HepG2 (cell line): ENCODE measurements at regions not wholly inside any gene's neighbourhood (a gene's known extent, or its start where the extent isn't known, plus 50 kb on each side); places are given as distances from the start of the nearest gene placed in this dataset.

Experiments used
- ARID3A ChIP-seq: IDR thresholded peaks from 2 replicates; pipeline ENCODE4 v1.6.1; 2012; ENCODE audit warnings: low read depth, low read length, improper control_type of control experiment
- ASH2L ChIP-seq: fragments of 300-600, 200-600 bp; sonication (generic); IDR thresholded peaks from 2 replicates; pipeline ENCODE4 v1.7.0; 2017; ENCODE audit warnings: low read depth, mild to moderate bottlenecking, moderate library complexity, mixed read lengths, low read length; ENCODE audit not compliant: insufficient read length
- BRCA1 ChIP-seq: sonication (generic); formaldehyde crosslinking; IDR thresholded peaks from 2 replicates; pipeline ENCODE4 v1.4.0; 2020; ENCODE audit warnings: missing genetic modification reagents
- HNF1A ChIP-seq, 2 experiments: sonication (generic) in 1 of 2; formaldehyde crosslinking in 1 of 2; IDR thresholded peaks; 2 replicates each; pipeline versions ENCODE4 v1.4.0 to v1.6.1; 2016 to 2020; ENCODE audit warnings: borderline replicate concordance in 1 of 2, low read depth in 1 of 2, mild to moderate bottlenecking in 1 of 2, missing genetic modification reagents in 1 of 2
- HNF4A ChIP-seq: sonication (generic); formaldehyde crosslinking; IDR thresholded peaks from 2 replicates; pipeline ENCODE4 v1.4.0; 2020; ENCODE audit warnings: missing genetic modification reagents
- HOXD1 ChIP-seq: sonication (generic); formaldehyde crosslinking; IDR thresholded peaks from 2 replicates; pipeline ENCODE4 v1.5.0; 2020; ENCODE audit warnings: missing genetic modification reagents
- MAF1 ChIP-seq: sonication (generic); formaldehyde crosslinking; IDR thresholded peaks from 2 replicates; pipeline ENCODE4 v1.5.0; 2020; ENCODE audit warnings: missing genetic modification reagents, borderline replicate concordance
- NFKB2 ChIP-seq: sonication (generic); formaldehyde crosslinking; IDR thresholded peaks from 2 replicates; pipeline ENCODE4 v1.4.0; 2020; ENCODE audit warnings: missing genetic modification reagents, borderline replicate concordance
- RARA ChIP-seq: IDR thresholded peaks from 2 replicates; pipeline ENCODE4 v1.6.1; 2016; ENCODE audit warnings: missing genetic modification reagents, missing compliant biosample characterization
- RARG ChIP-seq: sonication (generic); formaldehyde crosslinking; IDR thresholded peaks from 2 replicates; pipeline ENCODE4 v1.4.0; 2020; ENCODE audit warnings: low read depth, mild to moderate bottlenecking, missing genetic modification reagents
- RBAK ChIP-seq: sonication (generic); formaldehyde crosslinking; IDR thresholded peaks from 2 replicates; pipeline ENCODE4 v1.5.1; 2020; ENCODE audit warnings: mild to moderate bottlenecking, missing genetic modification reagents
- RFXAP ChIP-seq: sonication (generic); formaldehyde crosslinking; IDR thresholded peaks from 2 replicates; pipeline ENCODE4 v1.4.0; 2020; ENCODE audit warnings: missing genetic modification reagents, borderline replicate concordance
- XRCC5 ChIP-seq: fragments of 200-400 bp; formaldehyde crosslinking; optimal IDR thresholded peaks from 2 replicates; pipeline ENCODE3; 2017; ENCODE audit warnings: mild to moderate bottlenecking, low read length
- ZFX ChIP-seq: sonication (generic); formaldehyde crosslinking; IDR thresholded peaks from 2 replicates; pipeline ENCODE4 v1.4.0; 2020; ENCODE audit warnings: mild to moderate bottlenecking, low read depth, missing genetic modification reagents, moderate library complexity
- ZKSCAN5 ChIP-seq: sonication (generic); formaldehyde crosslinking; IDR thresholded peaks from 2 replicates; pipeline ENCODE4 v1.5.1; 2020; ENCODE audit warnings: mild to moderate bottlenecking, missing genetic modification reagents
- ZMYM3 ChIP-seq: sonication (generic); formaldehyde crosslinking; IDR thresholded peaks from 2 replicates; pipeline ENCODE4 v1.5.1; 2020; ENCODE audit warnings: mild to moderate bottlenecking, missing genetic modification reagents
- ZNF225 ChIP-seq: sonication (generic); formaldehyde crosslinking; IDR thresholded peaks from 2 replicates; pipeline ENCODE4 v1.4.0; 2020; ENCODE audit warnings: mild to moderate bottlenecking, missing genetic modification reagents
- ZNF414 ChIP-seq: sonication (generic); formaldehyde crosslinking; IDR thresholded peaks from 2 replicates; pipeline ENCODE4 v1.5.0; 2020; ENCODE audit warnings: missing genetic modification reagents
- ZNF446 ChIP-seq: sonication (generic); formaldehyde crosslinking; IDR thresholded peaks from 2 replicates; pipeline ENCODE4 v1.5.0; 2020; ENCODE audit warnings: mild to moderate bottlenecking, missing genetic modification reagents
- ZNF501 ChIP-seq: sonication (generic); formaldehyde crosslinking; IDR thresholded peaks from 2 replicates; pipeline ENCODE4 v1.5.1; 2020; ENCODE audit warnings: mild to moderate bottlenecking, moderate library complexity, missing genetic modification reagents
- ZNF816 ChIP-seq: sonication (generic); formaldehyde crosslinking; IDR thresholded peaks from 2 replicates; pipeline ENCODE4 v1.8.0; 2022; ENCODE audit warnings: missing genetic modification reagents, mild to moderate bottlenecking, borderline replicate concordance
- ZNF883 ChIP-seq: sonication (generic); formaldehyde crosslinking; IDR thresholded peaks from 2 replicates; pipeline ENCODE4 v1.5.1; 2020; ENCODE audit warnings: mild to moderate bottlenecking, missing genetic modification reagents; ENCODE audit errors: not compliant biosample characterization
- ZSCAN9 ChIP-seq: IDR thresholded peaks from 2 replicates; pipeline ENCODE4 v1.6.1; 2016; ENCODE audit warnings: borderline replicate concordance

GRCh38 chr21:38914528-38915293 lies 109.0 kb downstream of the ETS2 start (continued):
- no peak for TF ChIP-seq ZNF816 (CRISPR knock-in tag)
- no peak for TF ChIP-seq RARG
- TF ChIP-seq HOXD1 (CRISPR knock-in tag), result 0 out of 2 replicates have a peak, but pooled peaks have one; percentile 28
- no peak for TF ChIP-seq ZNF225
- no peak for TF ChIP-seq ZNF883 (CRISPR knock-in tag)
- no peak for TF ChIP-seq MAF1 (CRISPR knock-in tag)
- no peak for TF ChIP-seq ASH2L
- no peak for TF ChIP-seq RBAK (CRISPR knock-in tag)
- TF ChIP-seq ZNF414 (CRISPR knock-in tag), result no peak
- 0 out of 2 replicates have a peak, but pooled peaks have one; percentile 29 for TF ChIP-seq ZFX (CRISPR knock-in tag)
- TF ChIP-seq ZNF501 (CRISPR knock-in tag), result 0 out of 2 replicates have a peak, but pooled peaks have one; percentile 29
- TF ChIP-seq HNF1A (IDR thresholded peaks at IDR 0.05; ENCODE audit: low read depth), result no peak
- TF ChIP-seq HNF1A (CRISPR knock-in tag; IDR thresholded peaks at IDR 0.05; ENCODE audit: borderline replicate concordance), result no peak
- TF ChIP-seq ZSCAN9 (CRISPR knock-in tag), result no peak
- TF ChIP-seq XRCC5, result no peak
- TF ChIP-seq ZNF446 (CRISPR knock-in tag), result no peak
- TF ChIP-seq HNF4A (CRISPR knock-in tag), result peak; percentile 50
- TF ChIP-seq RARA (CRISPR knock-in tag), result peak; percentile 58; the same call in 1 of the 2 replicates
- no peak for TF ChIP-seq BRCA1
- TF ChIP-seq ZMYM3 (CRISPR knock-in tag), result no peak; the same call in 1 of the 2 replicates
- no peak for TF ChIP-seq ZKSCAN5 (CRISPR knock-in tag)
- no peak for TF ChIP-seq RFXAP
- no peak for TF ChIP-seq ARID3A
- TF ChIP-seq NFKB2 (CRISPR knock-in tag), result no peak
